CD4-positive, alpha-beta T cell treated with Interleukin-1 beta for 1 hour (primary cell): ENCODE measurements at regions not wholly inside any gene's neighbourhood (a gene's known extent, or its start where the extent isn't known, plus 50 kb on each side); places are given as distances from the start of the nearest gene placed in this dataset.

Experiments
- DNase-seq, 2 donors: peaks; one replicate each; pipeline ENCODE4 v3.0.0-alpha.2; 2020 to 2022

DNA sequence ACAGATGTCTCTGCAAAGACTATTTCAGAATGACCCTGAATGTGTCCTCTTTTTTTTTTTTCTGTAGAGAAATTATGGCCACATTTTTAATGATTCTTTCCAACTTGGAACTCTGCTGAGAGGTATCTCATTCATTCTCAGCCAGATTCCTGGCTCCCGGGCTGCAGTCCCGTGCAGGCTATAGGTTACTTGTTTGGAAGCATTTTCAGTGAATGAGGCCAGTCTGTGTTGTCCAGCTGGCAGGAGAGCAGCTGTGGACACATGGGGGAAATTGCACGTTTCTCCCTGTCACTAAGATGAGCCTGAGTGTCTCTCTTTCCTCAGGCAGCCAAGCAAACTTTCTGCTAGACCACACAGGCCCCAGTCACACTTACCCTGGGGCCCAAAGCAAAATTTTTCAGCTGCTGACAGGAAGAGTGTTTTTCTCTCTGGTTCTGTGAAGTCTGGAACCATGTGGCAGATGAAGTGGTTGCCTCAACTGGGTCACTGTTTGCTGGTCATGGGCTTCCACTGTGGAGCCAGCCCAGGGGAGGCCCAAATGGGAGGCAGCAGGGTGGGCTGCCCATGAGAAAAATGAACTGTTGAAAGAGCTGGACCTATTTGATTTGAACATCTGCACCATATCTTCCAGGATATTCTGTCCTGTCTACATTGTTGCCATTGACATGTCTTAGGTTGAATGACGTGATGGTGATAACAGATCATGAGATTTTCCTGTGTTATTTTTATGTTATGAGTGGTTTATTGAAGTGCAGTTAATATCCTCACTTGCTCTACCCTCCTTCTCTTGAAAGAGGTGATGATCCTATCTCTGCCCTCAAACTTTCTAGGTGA is 431.2 kb downstream of the LPIN1 start:
- peak in 1 of 2 donors; percentile 7 for DNase-seq

DNA sequence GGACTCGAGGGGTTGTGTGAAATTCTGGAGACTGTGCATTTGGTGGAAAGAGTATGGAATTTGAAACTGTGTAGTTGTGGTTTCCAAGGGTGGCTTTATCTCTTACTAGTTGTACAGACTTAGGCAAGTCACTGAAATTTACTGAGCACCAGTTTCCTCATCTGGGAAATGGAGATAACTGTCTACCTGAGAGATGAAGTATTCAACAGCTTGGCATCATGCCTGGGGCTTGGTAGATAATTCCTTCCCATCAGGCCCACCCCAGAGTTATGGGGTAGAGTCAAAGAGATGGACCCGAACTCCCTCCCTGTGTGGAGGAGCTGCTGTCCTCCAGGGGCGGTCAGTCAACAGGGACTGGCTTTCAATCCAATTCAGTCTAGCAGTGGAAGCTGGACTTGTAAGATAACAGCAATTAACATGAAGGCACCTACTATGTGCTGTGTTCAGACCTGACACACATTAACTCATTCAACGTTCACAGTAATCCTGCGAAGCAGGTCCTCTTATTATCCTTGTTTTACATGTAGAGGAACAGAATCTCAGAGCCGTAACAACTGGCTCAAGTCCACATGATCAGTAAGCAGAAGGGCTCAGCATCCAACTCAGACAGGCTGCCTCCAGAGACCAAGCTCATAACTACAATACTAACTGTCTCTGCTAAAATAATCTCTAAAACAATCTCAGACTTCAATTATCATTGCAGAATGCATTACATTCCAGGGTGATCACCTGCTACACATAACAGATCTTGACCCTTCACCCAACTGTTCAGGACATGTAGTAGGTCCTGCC is 432.1 kb downstream of the LPIN1 start:
- DNase-seq = no peak

DNA sequence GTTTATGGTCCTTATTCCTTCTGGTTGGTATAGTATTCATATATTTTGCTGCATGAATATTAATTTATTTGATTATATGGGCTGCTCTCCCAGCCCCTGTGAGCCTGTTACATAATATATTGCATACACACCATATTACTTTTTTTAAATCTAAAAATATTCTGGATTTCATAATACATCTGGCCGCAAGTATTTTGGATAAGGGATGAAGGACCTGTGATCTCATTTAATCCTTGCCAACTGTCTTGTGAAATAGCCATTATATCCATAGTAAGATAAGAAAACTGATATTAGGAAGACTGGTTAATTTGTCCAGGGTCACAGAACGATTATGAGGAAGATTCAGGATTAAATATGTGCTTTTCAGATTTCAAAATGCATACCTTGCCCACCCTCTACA is 433.6 kb downstream of the LPIN1 start:
- DNase-seq = no peak

DNA sequence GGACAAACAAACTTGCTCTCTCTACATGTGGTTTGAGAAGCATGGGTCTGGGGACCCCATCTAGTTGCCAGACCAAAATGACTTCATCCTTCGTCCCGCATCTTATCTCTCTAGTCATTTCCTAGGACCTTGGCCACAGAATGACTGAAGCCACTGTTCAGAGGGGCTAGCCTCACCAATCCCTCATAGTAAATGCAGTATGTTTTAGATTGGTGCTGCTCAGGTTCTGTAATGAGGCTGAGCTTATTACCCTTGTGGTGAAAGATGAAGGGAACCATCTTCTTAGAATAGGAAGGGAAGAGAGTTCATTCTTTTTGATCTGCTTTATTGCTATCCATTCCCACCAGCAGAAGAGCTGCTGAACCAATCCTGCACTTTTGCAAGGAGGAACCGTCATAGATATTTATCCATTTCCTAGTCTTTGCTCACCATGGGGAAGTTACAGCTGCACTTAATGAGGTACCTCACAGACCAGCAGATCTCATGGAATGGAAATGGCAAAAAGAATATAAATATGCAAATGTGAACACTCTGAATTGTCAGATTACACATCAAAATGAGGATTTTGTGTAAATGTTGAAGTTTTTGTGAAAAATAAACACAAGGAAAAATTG is 436.7 kb downstream of the LPIN1 start:
- no peak for DNase-seq

DNA sequence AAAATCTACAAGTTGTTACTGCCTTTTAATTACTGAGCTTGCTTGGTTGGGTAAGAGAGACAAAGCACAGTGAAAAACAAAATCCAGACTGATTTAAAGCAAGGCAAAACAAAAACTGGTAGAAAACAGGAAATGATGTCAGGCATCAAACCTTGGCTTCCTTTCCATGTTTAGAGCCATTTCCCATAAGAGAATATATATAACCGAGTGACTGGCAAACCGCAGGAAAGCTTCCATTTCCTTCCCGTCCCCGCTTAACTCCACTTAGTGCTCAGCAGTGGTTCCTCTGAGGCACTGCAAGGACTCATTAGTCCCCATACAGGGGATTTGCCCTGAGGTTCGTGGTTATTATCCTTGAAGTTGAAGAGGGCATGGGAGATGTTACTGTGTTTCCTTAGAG is 446.3 kb downstream of the LPIN1 start:
- peak in 1 of 2 donors; percentile 6 for DNase-seq

DNA sequence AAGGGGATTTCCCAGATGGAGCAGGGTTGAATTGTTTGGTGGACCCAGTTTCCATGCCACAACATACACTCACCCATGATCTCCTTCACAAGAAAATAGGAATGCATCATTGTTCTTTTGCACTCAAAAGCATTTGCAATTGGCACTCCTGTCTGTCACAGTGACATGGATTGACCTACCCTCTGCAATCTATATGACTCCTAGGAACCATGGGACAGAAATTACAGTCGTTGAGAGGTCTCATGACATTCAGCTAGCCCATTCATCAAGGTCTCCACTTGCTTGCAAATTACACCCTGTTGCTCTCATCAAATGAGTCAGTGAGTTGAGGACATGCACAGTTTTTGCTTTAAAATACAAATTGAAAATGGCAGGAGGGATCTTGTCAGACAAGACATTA is 448.5 kb downstream of the LPIN1 start:
- DNase-seq = no peak

DNA sequence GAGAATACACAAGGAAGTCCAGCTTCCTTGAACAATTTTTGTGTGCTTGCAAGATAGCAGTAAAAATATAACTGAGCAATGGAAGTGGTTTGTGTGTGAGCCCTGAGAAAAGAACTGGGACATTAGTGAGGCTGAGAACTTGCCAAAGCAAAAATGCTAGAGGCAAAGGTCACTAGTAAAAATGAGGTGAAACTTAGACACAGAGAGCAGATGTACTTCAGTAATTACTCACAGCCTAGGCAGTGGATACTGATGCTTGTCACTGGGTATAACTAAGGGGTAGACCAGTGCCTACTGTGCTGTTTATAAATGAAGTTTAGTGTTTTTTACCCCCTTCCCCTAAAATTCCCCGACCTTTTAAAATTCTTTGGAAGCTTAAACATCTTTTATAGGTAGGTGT is 450.1 kb downstream of the LPIN1 start:
- no peak for DNase-seq

DNA sequence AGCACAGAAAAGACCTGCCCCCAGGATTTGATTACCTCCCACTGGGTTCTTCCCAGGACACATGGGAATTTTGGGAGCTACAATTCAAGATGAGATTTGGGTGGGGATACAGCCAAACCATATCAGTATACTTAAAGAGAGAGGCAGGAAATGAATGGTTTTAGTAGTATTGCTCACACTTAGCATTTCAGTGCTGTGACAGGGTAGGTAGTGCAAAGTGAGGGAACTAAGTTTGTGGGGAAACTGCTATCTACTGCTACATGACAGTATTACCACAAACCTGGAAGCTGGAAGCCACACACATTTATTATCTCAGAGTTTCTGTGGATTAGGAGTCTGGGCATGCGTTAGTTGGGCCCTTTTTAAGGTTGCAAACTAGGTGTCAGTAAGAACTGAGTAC is 450.7 kb downstream of the LPIN1 start:
- no peak for DNase-seq

DNA sequence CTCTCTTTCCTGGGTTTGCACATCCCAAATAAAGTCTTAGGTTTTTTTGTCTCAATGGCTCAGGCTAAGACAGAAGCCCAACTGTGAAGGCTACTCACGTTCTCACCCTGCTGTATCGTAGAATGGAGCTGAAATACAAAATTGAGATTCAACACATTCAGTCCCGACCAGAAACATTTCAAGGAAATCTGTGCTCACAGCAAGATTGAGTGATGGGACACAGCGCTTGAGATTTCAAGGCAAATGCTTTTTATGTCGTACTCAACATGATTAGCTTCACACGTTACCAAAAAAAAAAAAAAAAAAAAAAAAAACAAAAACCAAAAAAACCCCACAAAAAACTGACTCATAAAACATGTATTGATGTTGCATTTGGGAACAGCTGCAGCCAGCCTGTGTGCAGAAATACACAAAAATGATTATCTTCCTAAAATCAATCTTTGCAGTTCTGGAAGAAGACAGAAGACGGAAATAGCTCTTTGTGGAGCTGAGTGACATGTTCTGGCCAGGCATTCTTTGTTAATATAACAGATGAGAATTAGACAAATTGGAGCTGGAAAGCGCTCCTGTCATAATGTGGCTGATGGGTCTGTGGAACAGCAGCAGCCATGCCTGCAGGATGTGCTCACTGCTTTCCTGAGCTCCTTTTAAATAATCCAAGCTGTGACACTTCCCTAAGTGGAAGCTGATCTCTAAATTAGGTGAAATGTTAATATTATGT is 453.2 kb downstream of the LPIN1 start:
- DNase-seq = no peak

DNA sequence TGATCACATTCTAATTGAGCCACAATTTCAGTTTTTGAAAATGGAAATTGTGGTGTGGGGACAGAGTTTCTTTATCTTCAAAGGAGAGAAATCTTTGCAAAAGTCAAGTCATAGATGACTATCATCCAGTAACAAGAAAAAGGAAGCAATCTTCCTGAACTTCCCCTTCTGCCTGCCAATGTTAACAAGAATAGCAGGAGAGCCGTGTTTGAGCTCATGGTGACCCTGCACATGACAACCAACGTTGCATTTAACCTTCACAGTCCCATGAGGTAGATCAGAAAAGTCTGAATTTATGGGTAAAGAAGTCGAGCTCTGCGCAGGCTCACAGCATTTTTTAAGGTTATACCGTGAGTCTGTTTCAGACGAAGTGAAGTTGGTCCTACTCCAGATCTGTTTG is 454.9 kb downstream of the LPIN1 start:
- DNase-seq = peak in 1 of 2 donors; percentile 3

DNA sequence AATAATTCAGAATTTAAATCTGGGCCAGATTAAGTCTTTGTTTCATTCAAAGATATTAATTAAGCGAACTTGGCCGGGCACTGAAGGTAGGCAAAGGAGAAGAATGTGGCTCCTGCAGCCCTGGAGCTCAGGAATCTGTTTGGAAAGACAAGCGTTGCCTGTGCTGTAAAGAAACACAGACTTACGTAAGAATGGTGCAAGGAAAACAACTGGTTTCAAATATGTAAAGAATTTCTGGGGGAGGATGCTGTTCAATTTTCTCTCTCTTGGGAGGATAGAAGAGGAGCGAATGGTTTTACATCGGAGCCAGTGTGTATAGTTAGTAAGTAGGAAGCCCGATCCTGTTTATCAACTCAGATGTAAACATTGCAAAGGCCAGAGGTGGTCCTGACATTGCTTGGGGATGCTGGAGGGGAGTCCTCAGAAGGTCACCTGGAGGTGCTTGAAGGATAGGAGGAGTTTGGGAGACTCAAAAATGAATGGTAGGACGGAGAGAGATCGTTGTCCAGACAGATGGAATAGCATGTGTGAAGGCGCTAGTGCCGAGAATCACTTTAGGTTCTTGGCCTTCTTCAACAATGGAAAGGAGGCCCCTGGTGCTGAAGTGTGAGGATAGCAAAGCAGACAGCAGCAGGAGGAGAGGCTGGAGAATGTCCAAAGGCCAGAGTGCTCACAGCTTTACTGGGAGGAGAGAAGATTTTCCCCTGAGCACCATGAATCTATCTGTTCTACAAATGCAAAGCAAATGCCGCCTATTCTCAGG is 456.1 kb downstream of the LPIN1 start:
- DNase-seq = no peak

DNA sequence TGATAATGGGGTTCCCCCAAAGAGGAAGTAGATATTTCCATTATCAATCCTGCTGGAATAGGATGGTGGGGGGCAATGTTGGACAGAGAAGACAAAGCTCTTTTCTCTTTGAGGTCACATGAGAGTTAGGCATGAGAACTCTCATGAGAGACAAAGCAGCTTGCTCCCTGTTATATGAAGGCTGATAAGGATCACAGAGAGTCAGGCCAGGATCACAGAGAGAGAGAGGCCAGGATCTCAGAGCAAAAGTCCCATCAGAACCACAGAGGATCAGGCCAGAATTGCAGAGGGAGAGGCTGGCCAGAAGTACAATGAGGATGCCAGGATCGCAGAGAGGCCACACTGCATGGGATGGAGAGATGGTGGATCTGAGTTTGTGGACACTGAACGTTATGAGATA is 457.1 kb downstream of the LPIN1 start:
- DNase-seq = no peak

DNA sequence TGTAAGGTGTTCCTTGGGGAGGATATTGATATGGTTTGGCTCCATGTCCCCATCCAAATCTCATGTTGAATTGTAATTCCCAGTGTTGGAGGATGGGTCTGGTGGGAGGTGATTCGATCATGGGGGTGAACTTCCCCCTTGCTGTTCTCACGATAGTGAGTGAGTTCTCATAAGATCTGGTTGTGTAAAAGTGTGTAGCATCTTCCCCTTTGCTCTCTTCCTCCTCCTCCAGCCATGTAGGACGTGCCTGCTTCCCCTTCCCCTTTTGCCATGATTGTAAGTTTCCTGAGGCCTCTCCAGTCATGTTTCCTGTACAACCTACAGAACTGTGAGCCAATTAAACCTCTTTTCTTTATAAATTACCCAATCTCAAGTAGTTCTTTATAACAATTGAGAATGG is 458.7 kb downstream of the LPIN1 start:
- no peak for DNase-seq

DNA sequence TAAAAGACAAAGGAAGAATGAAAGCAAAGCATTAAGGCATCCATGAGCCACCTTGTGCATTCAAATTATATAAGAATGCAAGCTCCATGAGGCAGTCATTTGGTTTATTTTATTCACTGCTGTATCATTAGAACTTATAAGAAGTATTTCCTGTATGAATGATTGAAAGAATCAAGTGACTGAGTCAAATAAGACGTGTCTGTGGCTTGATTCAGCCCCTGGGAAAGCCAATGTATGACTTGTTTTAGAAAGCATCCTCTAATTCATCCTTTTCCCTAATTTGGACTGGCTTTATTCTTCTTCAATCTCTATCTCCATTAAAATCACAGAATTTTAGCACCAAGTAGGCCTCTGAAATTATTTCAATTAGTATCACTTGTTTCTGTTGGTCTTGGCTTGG is 461.1 kb downstream of the LPIN1 start:
- no peak for DNase-seq

DNA sequence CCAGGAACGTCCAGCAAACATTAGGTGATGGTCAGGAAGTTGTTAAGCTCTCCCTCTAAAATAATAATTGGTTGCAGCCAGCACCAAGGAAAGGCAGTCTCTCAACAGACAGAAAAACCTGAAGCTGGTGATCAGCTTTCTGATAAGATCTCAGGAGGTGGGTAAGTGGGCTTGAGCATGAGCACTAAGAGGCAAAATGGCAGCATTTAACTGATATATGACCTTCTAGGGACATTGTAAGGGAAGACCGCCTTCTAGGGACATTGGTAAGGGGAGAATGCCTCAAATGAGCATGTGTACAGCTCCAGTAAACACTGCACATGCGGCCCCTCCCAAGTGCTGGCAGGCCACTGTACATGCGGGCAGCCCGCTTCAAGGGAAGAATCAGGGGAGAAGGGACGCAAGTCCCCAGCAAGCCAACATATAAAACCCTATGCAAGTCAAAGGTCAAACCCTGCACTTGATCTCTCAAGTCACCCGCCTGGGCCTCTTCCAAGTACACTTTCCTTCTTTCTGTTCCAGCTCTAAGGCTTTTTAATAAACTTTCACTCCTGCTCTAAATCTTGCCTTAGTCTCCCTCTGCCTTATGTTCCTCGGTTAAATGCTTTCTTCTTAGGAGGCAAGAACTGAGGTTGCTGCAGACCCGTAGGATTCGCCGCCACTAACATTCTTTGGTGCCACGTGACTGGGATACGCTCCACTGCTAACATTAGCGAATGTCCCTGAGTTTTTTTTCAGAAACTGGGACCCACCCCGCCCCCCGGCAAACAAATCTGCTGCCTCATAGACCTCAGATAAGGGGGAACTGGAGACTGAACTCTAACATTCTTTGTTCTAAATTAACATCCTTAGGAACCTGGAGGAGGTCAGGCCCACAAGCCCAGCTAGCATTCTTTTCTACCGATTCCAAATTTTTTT is 463.8 kb downstream of the LPIN1 start:
- DNase-seq = no peak

DNA sequence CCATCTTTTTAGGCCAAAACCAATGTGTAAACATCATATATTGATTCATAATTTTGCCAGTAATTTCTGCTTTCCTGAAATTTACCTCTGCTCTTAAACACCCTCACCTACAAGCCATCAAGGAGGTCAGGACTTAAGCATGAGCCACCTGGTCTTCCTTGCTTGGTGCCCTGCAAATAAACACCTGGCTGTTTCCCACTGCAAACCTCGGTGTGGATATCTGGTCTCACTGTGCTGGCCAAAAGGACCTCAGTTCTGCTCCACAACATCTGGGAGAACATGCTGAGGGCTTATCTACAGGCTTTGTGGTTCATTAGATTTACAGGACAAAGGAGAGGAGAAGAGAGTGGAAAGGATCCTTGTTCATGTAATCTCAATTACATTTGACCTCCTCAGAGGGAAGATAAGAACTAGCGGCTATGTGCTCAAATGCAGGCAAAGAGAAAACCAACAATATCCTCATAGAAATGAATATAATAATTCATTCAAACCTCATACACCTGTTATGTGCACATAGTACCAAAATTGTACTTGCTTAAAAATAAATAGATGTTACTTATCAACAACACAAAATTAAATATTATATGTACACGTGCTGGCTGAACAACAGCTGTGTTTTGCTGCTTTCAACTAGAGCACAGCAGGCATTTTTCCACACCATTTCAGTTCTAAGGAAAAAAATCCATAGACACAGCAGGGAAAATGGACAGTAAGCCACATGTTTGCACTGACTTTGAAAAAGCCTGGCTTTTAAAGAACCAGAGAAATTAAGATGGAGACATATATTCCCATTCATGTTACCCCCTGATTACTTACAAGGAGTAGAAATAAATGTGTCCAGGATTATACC is 465.1 kb downstream of the LPIN1 start:
- no peak for DNase-seq

DNA sequence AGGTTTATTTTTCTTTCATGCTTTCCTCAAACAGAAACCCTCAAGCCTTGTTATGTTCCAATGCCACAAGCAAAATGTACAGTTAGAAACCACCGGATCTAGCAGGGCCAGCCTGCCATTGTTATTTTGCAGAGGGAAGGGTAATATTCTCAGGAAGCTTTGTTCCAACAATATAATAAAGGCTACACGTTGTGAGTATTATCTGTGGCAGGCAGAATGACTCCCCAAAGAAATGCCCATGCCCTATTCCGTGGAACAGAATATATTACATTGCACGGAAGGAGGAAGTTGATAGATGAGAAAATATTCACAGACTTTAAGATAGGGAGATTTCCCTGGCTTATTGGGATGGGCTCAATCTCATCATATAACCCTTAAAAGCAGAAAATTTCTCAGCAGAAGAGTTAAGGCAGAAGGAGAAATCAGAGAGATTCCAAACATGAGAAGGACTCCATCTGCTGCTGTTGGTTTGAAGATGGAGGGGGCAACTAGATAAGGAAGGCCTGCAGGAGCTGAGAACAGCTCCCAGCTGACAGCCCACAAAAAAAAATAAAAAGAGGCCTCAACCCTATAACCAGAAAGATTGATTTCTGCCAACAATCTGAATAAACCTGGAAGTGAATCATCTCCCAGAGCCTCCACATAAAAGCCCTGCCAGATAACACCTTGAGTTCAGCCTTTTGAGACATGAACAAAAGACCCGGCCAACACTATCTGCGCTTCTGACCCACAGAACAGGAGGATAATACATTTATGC is 466.6 kb downstream of the LPIN1 start:
- DNase-seq = no peak

DNA sequence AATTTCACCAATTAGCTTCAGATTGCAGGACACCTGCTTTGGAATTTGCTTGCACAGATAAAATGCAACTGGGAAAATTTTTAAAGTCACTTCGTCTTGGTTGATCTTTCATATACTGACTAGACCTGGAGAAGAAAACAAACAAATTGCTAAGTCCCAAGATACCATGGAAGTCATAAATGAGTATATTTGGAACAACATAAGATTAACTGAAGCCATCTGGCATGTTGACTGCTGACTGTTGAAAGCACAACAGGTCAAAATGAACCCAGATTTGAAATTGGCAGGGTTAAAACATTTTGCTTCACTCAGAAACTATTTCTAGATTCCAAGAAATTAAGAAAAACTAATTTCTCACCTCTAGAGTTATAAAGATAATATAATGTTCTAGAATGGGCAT is 470.7 kb downstream of the LPIN1 start:
- DNase-seq = no peak

DNA sequence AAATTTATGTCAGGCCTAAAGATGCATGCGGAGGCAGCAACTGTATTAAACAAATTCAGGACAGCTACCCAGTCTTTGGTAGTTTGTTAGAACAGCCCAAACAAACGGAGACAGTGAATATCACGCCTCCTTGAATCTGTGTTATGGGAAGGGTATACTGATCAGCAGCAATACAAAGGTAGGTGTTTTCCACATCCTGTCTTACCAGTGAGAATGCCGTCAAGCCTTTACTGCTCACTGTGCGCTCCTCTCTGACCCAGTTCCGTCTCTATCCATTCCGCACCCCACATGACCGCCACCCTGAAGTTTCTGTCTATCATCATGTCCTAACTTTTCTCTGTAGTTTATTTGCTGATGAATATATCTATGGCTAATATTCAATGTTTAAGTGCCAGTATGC is 473.3 kb downstream of the LPIN1 start:
- no peak for DNase-seq

DNA sequence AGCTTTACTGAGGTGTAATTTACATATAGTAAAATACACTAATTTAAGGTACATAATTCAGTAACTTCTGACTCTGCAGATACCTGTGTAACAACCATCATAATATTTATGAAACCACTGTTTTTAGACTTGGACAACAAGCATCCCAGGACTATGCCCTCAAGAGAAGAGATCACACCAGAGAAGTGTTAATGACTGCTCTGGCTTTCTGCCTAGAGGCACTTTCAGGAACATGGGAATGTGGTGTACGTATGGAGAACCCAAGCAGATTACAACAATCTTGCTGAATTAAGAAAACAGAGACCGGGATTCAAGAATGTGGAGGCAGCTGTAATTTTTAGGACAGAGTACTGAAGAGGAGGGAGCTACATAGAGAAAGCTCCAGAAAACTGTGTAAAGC is 475.2 kb downstream of the LPIN1 start:
- no peak for DNase-seq
